Hepatocyte (in vitro differentiated cells): ENCODE measurements at regions not wholly inside any gene's neighbourhood (a gene's known extent, or its start where the extent isn't known, plus 50 kb on each side); places are given as distances from the start of the nearest gene placed in this dataset.

Experiments
- EZH2 ChIP-seq: fragments of 200-600 bp; sonication (generic); IDR thresholded peaks from 2 replicates; pipeline ENCODE4 v1.6.1; 2016; ENCODE audit warnings: antibody characterized with exemption, mild to moderate bottlenecking, borderline replicate concordance
- EZH2phosphoT487 ChIP-seq: fragments of 200-600 bp; sonication (generic); IDR thresholded peaks from one replicate; pipeline ENCODE4 v1.6.1; 2018; ENCODE audit warnings: antibody characterized with exemption, mild to moderate bottlenecking, low read depth, moderate library complexity; ENCODE audit not compliant: unreplicated experiment, severe bottlenecking
- TF ChIP-seq, protein P1 (sequence below): fragments of 200-600 bp; sonication (generic); IDR thresholded peaks from 2 replicates; pipeline ENCODE4 v1.5.1; 2016; ENCODE audit warnings: antibody characterized with exemption, mild to moderate bottlenecking; ENCODE audit not compliant: poor library complexity

DNA sequence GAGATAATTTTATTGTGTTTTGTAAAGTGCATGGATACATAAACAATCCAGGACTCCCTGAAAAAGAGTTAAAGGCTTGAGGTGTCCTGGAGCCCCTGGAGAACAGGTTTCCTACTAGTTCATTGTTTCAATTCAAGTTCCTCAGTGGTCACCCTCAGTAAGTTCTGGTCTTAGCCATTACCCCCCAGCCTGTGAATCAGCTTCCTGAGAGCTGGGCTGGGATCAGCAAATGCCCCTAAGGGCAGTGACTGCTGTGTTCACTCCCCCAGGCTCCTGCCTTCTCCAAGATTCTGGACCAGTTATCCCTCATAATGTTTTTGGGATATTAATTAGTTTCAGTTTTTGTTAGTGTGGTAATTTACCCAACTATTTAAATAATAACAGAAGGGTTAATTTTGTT, 151.6 kb upstream of the PRSS58 start:
- TF ChIP-seq EZH2 = no peak
- no peak for TF ChIP-seq EZH2phosphoT487
- TF ChIP-seq, protein P1, sequence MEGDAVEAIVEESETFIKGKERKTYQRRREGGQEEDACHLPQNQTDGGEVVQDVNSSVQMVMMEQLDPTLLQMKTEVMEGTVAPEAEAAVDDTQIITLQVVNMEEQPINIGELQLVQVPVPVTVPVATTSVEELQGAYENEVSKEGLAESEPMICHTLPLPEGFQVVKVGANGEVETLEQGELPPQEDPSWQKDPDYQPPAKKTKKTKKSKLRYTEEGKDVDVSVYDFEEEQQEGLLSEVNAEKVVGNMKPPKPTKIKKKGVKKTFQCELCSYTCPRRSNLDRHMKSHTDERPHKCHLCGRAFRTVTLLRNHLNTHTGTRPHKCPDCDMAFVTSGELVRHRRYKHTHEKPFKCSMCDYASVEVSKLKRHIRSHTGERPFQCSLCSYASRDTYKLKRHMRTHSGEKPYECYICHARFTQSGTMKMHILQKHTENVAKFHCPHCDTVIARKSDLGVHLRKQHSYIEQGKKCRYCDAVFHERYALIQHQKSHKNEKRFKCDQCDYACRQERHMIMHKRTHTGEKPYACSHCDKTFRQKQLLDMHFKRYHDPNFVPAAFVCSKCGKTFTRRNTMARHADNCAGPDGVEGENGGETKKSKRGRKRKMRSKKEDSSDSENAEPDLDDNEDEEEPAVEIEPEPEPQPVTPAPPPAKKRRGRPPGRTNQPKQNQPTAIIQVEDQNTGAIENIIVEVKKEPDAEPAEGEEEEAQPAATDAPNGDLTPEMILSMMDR = no peak
